HUDEP-2 (cell line): ENCODE measurements at regions not wholly inside any gene's neighbourhood (a gene's known extent, or its start where the extent isn't known, plus 50 kb on each side); places are given as distances from the start of the nearest gene placed in this dataset.
"Not testable (repeated sequence)": the region's sequence is repeated elsewhere in the genome, so short reads cannot be mapped to it uniquely, and the experiment has no call there.

ENCODE experiments used
- DNase-seq, 76 experiments: peaks; one replicate each; lab custom pipeline; 2025; ENCODE audit not compliant: unreplicated experiment in 76 of 76; lab: John Stamatoyannopoulos, UW

- DNase-seq, result no peak
Observed at GRCh38 chr3:135623558-135623957, 342.0 kb upstream of the PPP2R3A start.

DNA sequence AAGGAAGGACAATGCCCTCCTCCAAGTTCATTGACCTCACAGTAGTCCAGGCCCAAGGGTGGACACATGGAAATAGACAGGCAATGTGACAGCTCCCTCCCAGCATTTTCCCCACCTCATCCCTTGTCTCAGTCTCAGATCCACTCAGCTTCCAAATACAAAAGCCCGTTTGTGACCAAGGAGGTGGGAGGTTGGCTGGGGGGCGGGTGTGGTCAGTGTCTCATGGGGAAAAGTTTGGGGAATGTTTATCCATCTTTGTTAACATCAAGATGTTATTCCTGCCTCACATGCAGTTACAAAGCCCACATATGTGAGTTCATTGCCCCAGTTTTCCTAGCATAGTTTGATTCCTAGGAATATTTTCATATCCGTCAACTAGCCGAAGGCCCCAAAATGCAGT, 338.5 kb upstream of the PPP2R3A start:
- no peak for DNase-seq

- DNase-seq, result no peak
Observed at GRCh38 chr3:135629701-135630408, 335.7 kb upstream of the PPP2R3A start.

- DNase-seq, result no peak
Observed at GRCh38 chr3:135632556-135633065, 332.9 kb upstream of the PPP2R3A start.

GRCh38 chr3:135633078-135633477, 332.4 kb upstream of the PPP2R3A start:
- no peak for DNase-seq

DNA sequence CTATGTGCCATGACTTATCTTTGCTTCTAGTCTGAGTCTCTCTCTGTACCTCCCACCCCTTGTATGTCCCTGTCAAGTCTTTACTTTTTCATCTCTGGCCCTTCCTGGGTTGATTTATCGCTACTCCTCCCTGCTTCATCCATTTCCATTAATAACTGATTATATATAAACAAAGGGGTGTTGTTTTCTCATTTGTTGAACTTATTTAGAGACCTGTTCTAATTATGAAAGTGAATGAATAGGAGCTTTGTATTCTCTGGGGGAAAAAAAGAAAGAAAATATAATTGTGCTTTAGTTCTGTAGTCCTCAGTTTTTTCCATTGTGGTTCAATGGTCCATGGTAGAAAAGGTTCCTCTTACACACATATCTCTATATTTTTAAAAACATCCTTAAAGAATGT, 328.9 kb upstream of the PPP2R3A start:
- DNase-seq, result no peak

DNA sequence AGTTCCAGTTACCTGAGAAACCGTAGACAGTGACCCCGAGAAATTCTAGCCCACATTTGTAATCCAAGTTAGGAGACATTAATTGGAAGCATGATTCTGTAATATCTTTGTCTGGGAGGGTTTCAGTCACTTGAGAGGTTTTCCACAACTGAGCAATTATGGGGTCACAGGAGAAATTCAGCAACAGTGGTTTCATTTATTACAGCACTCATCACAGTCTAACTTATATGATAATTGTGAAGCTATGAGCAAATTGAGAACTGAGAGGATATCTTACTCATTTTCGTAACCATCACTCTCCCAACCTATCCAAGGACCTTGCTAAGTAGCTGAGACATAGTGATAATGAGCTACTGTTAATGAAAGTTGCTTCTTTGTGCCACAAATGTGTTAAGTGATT, 328.5 kb upstream of the PPP2R3A start:
- no peak for DNase-seq

DNA sequence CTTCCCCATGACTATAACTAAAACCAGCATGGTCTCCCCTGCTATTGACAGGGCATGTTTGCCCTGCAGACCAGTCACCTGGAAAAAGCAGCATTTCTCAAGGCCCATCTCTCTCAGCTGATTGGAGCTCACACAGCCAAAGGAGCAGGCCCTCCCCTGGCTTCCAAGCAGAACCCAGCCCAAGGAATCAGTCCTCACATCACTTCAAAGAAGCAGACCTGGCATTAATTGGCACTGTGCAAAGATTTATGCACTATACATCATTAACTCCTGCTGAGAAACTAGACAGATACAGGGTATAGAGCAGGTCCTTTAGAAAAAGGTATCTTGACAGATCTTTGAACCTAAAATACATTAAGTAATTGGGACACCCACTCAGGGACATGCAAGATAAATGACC, 323.8 kb upstream of the PPP2R3A start:
- DNase-seq, result no peak

DNA sequence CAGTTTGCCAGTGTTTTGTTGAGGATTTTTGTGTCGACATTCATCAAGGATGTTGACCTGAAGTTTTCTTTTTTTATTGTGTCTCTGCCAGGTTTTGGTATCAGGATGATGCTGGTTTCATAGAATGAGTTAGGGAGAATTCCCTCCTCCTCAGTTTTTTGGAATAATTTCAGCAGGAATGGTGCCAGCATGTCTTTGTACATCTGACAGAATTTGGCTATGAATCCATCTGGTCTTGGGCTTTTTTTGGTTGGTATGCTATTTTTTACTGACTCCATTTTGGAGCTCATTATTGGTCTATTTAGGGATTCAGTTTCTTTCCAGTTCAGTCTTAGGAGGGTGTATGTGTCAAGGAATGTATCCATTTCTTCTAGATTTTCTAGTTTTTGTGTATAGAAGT, 320.0 kb upstream of the PPP2R3A start:
- DNase-seq, result no peak

DNA sequence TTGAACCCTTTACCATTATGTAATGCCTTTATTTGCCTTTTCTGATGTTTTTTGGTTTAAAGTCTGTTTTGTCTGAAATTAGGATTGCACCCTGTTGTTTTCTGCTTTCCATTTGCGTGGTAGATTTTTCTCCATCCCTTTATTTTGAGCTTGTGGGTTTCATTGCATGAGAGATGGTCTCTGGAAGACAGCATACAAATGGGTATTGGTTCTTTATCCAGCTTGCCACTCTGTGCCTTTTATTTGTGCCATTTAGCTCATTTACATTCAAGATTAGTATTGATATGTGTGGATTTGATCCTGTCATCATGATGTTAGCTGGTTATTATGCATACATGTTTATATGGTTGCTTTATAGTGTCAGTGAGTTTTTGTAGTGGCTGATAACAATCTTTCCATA, 318.7 kb upstream of the PPP2R3A start:
- DNase-seq, result no peak

GRCh38 chr3:135649361-135649760, 316.2 kb upstream of the PPP2R3A start:
- DNase-seq, result no peak

GRCh38 chr3:135650309-135650708, 315.2 kb upstream of the PPP2R3A start:
- DNase-seq, result no peak

DNA sequence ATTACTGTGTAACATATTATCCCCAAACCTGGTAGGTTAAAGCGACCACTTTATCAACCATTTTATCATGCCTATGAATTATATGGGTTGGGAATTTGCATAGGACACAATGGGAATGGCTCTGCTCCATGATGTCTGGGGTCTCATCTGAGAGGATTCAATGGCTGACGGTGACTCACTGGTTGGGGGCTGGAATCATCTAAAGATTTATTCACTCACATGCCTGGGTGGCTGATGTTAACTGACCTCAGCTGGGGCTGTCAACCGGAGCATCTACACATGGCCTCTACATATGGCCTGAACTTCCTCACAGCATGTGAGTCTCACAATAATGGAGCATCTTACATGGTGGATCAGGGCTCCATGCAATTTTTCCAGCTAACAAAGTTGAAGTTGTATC, 313.1 kb upstream of the PPP2R3A start:
- DNase-seq, result no peak

GRCh38 chr3:135655328-135655727, 310.2 kb upstream of the PPP2R3A start:
- DNase-seq, result no peak

- not testable (repeated sequence) for DNase-seq
Observed at GRCh38 chr3:135658451-135658850, 307.1 kb upstream of the PPP2R3A start.

GRCh38 chr3:135667061-135667460, 298.5 kb upstream of the PPP2R3A start:
- DNase-seq, result no peak

DNA sequence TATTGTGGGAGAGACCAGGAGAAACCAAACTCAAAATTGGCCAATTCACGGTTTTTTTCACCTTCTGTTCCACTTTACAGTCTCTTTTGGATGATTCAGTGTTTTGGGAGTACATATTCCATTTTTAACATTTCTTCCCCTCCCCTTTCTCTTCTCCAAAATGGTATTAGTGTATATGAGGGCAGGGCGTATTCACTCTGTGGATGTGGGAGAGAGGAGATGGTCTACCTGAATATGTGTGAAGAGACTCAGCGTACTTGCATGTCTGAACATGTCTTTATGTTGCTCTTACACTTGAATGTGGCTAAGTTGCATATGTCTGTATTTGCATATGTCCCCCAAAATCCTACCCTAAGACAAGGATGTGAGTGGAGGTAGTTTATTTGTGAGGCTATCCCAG, 291.0 kb upstream of the PPP2R3A start:
- no peak for DNase-seq

GRCh38 chr3:135678386-135678785, 287.1 kb upstream of the PPP2R3A start:
- no peak for DNase-seq

DNA sequence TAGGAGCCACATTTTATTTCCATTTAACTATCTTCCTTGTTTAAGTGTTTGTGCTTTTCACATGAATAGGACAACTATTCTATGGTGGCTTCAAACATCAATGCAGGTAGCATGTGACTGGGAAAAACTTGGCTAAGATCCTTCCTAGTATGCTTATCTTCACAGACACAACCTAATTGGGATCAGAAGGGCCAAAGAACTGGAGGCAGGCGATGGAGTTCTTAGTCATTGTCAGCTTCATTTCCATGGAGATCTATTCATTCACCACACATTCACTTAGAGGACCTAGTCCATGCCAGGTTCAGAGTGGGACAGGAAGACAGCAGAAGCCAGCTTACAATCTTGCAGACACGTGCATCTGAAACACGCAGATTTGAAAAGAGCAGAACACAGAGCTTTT, 277.5 kb upstream of the PPP2R3A start:
- no peak for DNase-seq

- no peak for DNase-seq
Observed at GRCh38 chr3:135690664-135691063, 274.9 kb upstream of the PPP2R3A start.

DNA sequence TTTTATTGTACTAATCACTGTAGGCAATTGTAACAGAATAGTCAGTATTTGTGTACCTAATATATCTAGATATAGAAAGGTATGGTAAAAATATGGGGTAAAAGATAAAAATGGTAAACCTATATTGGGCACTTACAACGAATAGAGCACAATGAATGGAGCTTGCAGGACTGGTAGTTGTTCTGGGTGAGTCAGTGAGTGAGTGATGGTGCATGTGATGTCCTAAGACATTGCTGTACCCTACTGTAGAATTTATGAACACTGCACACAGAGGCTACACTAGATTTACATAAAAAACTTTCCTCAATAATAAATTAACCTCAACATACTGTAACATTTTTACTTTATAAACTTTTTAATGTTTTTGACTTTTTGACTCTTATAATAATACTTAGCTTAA, 274.3 kb upstream of the PPP2R3A start:
- no peak for DNase-seq

DNA sequence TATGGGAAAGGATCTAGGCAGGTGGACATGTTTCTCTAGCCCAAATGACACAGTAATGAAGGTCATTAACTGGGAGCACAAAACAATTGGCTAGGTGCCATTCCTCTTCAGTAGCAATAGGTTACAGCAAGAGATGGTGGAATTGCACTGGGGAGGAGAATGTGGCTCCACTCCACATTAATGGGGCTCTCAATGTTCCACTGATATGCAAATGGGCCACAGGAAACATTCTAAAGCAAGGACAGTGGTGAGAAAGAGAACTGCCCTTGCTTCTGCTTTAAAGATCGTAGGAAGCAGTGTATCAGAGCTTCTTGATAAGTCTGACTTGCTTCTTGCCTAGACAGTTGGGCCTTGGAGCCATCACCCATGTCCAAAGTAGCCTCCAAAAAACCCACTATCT, 271.4 kb upstream of the PPP2R3A start:
- DNase-seq, result no peak

DNA sequence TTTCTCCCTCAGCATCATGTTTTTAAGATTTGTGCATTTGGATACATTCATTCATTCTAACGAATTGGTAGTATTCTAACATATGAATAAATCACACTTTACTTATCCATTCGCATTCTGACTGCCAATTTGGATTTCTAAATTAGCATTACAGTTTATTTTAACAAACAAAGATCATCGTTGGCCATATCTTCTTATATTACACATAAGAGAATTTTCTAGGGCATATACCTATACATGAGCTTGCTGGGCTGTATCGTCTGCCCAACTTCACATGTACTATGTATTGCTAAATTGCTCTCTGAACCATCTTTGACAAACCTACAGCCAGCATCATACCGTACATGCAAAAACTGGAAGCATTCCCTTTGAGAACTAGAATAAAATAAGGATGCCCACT, 265.8 kb upstream of the PPP2R3A start:
- DNase-seq, result no peak
